Neural progenitor cell (in vitro differentiated cells): ENCODE measurements at regions not wholly inside any gene's neighbourhood (a gene's known extent, or its start where the extent isn't known, plus 50 kb on each side); places are given as distances from the start of the nearest gene placed in this dataset.

Experiments used
- EZH2 ChIP-seq: fragments of 200-600 bp; sonication (generic); IDR thresholded peaks from 2 replicates; pipeline ENCODE4 v1.6.1; 2017; ENCODE audit warnings: antibody characterized with exemption, mild to moderate bottlenecking, moderate library complexity
- EZH2phosphoT487 ChIP-seq: fragments of 200-600 bp; sonication (generic); IDR thresholded peaks from 2 replicates; pipeline ENCODE4 v1.6.1; 2017; ENCODE audit warnings: antibody characterized with exemption
- TF ChIP-seq, protein P1 (sequence below): fragments of 200-600 bp; sonication (generic); IDR thresholded peaks from 2 replicates; pipeline ENCODE4 v1.5.1; 2017; ENCODE audit warnings: antibody characterized with exemption, mild to moderate bottlenecking

DNA sequence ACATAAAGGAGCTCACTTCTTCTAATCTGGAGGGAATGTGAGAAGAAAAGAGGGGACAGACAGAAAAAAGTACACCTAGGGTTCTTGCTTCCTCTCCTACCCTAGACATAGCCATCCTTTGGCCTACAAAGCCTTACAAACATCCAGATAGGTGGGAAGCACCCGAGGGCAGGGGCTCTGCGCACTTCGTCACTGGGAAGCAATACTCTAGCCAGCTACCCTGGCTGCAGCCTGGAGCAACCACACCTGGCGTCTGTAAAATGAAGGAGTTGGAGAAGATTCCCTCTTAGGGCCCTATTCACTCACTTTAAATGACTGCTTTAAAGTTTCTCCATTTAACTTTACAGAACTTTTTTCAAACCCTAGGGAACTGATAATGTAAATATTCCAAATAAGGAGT lies 65.7 kb upstream of the NOCT start:
- no peak for TF ChIP-seq EZH2
- TF ChIP-seq, protein P1, sequence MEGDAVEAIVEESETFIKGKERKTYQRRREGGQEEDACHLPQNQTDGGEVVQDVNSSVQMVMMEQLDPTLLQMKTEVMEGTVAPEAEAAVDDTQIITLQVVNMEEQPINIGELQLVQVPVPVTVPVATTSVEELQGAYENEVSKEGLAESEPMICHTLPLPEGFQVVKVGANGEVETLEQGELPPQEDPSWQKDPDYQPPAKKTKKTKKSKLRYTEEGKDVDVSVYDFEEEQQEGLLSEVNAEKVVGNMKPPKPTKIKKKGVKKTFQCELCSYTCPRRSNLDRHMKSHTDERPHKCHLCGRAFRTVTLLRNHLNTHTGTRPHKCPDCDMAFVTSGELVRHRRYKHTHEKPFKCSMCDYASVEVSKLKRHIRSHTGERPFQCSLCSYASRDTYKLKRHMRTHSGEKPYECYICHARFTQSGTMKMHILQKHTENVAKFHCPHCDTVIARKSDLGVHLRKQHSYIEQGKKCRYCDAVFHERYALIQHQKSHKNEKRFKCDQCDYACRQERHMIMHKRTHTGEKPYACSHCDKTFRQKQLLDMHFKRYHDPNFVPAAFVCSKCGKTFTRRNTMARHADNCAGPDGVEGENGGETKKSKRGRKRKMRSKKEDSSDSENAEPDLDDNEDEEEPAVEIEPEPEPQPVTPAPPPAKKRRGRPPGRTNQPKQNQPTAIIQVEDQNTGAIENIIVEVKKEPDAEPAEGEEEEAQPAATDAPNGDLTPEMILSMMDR, result no peak
- no peak for TF ChIP-seq EZH2phosphoT487
